ENCODE measurements at regions not wholly inside any gene's neighbourhood (a gene's known extent, or its start where the extent isn't known, plus 50 kb on each side); places are given as distances from the start of the nearest gene placed in this dataset.

DNA sequence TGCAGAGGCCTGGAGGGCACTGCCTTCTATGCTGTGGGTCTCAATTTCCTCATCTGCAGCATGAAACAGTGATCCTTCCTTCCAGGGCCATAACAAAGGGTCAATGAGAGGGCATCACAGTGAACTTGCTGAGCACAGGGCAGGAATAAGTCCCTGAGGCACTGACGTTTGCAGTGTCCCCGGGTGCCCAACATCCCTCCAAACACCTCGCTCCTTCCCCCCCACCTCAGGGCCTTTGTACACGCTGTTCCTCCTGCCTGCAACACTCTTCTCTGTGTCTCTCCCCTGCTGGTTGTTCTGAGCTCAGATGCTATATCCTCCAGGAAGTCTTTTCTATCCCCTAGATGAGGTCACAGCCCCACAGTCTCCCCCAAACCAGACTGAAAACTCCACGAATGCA, 59.7 kb upstream of the TCF20 start:
- ChIA-PET POLR2A (no interaction called here), CTCF (no interaction called here)
- peaks cover 49% of the 10 kb centered on the region for H3K4me1 Mint-ChIP-seq
- intact Hi-C loops (cut with DNase I, micrococcal nuclease), result no loop called here
- H3K4me3 Mint-ChIP-seq, result no peak overlapping the region
- no peaks in the 10 kb centered on the region for H3K27me3 Mint-ChIP-seq
- H3K9me3 Mint-ChIP-seq (ENCODE audit: low read depth), result no peaks in the 10 kb centered on the region
- no peaks in the 10 kb centered on the region for H3K36me3 Mint-ChIP-seq (ENCODE audit: low read depth)
- ATAC-seq (no peak), DNase-seq (no peak)
- no peak overlapping the region for H3K27ac Mint-ChIP-seq

DNA sequence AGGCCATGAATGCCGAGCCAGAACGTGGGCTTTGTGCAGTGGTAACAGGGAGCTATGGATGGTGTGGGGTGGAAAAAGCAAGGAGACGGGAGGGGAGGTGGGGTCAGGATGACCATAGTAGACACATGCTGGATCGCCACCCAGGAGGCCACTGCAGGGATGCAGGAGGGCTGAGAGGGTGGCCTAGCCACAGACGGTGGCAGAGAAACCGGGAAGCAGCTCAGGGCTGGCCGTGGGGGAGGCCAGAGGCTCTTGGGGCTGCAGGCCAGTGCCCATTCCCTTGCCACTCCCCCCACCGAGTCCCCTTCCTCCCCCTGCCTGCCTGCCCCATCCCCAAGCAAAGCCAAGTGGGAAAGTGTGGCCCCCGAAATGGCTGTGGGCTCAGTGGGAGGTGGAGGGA, 59.1 kb upstream of the TCF20 start:
- no peaks in the 10 kb centered on the region for H3K9me3 Mint-ChIP-seq (ENCODE audit: low read depth)
- peaks cover 52% of the 10 kb centered on the region for H3K4me1 Mint-ChIP-seq
- H3K27ac Mint-ChIP-seq, result no peak overlapping the region
- ChIA-PET CTCF (no interaction called here), POLR2A (no interaction called here)
- no peak for ATAC-seq
- H3K4me3 Mint-ChIP-seq, result no peak overlapping the region
- no peak for DNase-seq
- H3K27me3 Mint-ChIP-seq, result no peaks in the 10 kb centered on the region
- intact Hi-C loops (cut with DNase I, micrococcal nuclease), result loop anchor here in 1 of 2 experiments (5.0 kb wide), 1 partner anchor 108 kb away; no protein-coding TSS in a partner anchor
- no peaks in the 10 kb centered on the region for H3K36me3 Mint-ChIP-seq (ENCODE audit: low read depth)

DNA sequence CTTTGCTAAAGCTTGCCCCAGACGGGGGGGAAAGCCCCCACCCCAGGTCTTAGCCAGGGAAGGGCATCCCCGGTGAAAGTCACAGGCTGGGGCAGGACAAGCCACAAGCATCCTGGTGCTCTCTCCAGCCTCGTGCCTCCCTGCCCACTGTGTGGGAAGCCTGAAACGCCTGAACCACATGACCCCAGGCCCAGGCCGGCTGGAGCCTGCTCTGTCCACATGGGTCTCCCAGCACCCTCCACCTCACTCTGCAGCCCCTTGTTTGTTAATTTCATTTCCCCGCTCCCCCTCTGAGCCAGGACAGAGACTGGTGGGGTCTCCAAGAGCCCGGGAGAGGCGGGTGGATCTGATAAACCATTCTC, 58.3 kb upstream of the TCF20 start:
- no peak for DNase-seq
- no peaks in the 10 kb centered on the region for H3K9me3 Mint-ChIP-seq (ENCODE audit: low read depth)
- peaks cover 57% of the 10 kb centered on the region for H3K4me1 Mint-ChIP-seq
- CTCF ChIA-PET, result no interaction called here
- ATAC-seq, result peak; percentile 6
- no peaks in the 10 kb centered on the region for H3K36me3 Mint-ChIP-seq (ENCODE audit: low read depth)
- no peaks in the 10 kb centered on the region for H3K27me3 Mint-ChIP-seq
- intact Hi-C loops (cut with DNase I, micrococcal nuclease), result loop anchor here in 1 of 2 experiments (5.0 kb wide), 1 partner anchor 109 kb away; no protein-coding TSS in a partner anchor
- H3K27ac Mint-ChIP-seq, result no peak overlapping the region
- H3K4me3 Mint-ChIP-seq, result no peak overlapping the region
- POLR2A ChIA-PET, result no interaction called here

DNA sequence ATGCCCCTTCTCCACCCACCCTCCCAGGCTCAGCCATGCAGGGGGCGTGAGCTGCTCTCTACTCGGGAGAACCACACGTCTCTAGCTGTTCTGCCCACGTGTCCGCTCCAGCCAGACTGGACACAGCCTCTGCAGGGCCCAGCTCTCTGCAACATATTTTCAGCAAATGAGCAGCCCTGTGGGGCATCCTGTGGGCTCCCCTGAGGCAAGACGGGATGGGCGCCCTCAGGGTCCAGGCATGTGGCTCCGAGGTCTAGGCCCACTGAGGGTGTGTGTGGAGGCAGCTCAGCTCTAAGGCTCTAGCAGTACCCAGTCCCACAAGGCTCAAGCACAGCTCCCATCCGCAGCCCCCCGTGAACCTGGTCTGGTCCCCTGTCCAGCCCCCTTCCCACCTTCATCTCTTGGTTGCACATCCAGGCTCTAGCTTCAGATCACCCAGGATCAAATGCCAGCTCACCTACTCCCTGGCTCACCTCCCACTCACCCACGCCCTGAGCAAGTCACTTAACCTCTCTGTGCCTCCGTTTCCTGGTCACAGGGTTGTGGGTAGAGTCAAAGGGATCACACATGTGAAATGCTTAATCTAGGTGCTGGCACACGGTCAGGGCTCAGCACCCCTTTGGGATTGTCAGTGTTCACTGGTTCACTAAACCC, 57.8 kb upstream of the TCF20 start:
- no peak overlapping the region for H3K4me3 Mint-ChIP-seq
- H3K4me1 Mint-ChIP-seq, result peaks cover 55% of the 10 kb centered on the region
- peak; percentile 65 for DNase-seq
- no peak overlapping the region for H3K27ac Mint-ChIP-seq
- CTCF ChIA-PET, result no interaction called here
- ATAC-seq, result peak; percentile 77
- intact Hi-C loops (cut with DNase I, micrococcal nuclease), result loop anchor here in 1 of 2 experiments (5.0 kb wide), 1 partner anchor 109 kb away; no protein-coding TSS in a partner anchor
- no peaks in the 10 kb centered on the region for H3K27me3 Mint-ChIP-seq
- no peaks in the 10 kb centered on the region for H3K9me3 Mint-ChIP-seq (ENCODE audit: low read depth)
- POLR2A ChIA-PET, result interaction anchor here (1.0 kb wide), 1 partner anchor 27 kb away, joined by 3 read pairs; no protein-coding TSS in a partner anchor
- no peaks in the 10 kb centered on the region for H3K36me3 Mint-ChIP-seq (ENCODE audit: low read depth)

DNA sequence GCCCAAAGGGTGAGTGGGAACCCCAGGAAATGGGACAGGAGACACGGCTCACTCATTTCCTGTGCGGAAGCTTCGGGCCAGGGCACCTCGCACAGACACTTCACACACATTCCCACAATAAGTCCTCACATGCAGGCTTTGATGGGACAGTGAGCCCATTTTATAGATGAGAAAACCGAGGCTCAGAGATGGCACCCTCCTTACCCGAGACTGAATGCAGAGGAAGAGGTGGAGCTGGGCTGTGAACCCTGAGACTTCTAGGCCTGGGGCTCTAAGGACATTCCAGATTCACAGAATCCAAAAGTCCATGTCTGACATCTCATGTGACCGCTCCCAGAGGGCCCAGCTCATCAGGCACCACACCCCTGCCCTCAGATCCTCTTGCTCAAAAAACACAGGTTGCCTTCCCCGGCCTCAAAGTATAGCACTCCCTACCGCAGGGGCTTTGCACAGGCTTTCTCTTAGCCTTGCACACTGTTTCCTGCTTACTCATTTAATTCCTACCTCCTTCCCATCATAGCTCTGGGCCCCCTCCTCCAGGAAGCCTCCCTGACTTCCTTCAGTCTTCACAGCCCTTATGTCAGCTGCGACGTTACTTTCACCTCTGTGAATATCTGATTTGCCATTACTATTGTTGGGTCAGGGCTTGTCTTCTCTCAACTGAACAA, 57.1 kb upstream of the TCF20 start:
- no peaks in the 10 kb centered on the region for H3K27me3 Mint-ChIP-seq
- CTCF ChIA-PET, result no interaction called here
- peaks cover 55% of the 10 kb centered on the region for H3K4me1 Mint-ChIP-seq
- POLR2A ChIA-PET, result interaction anchor here (1.0 kb wide), 1 partner anchor 27 kb away, joined by 3 read pairs; no protein-coding TSS in a partner anchor
- peak; percentile 36 for DNase-seq
- H3K27ac Mint-ChIP-seq, result no peak overlapping the region
- no peak overlapping the region for H3K4me3 Mint-ChIP-seq
- intact Hi-C loops (cut with DNase I, micrococcal nuclease), result loop anchor here in 1 of 2 experiments (5.0 kb wide), 1 partner anchor 110 kb away; no protein-coding TSS in a partner anchor
- no peaks in the 10 kb centered on the region for H3K9me3 Mint-ChIP-seq (ENCODE audit: low read depth)
- ATAC-seq, result peak; percentile 24
- no peaks in the 10 kb centered on the region for H3K36me3 Mint-ChIP-seq (ENCODE audit: low read depth)

DNA sequence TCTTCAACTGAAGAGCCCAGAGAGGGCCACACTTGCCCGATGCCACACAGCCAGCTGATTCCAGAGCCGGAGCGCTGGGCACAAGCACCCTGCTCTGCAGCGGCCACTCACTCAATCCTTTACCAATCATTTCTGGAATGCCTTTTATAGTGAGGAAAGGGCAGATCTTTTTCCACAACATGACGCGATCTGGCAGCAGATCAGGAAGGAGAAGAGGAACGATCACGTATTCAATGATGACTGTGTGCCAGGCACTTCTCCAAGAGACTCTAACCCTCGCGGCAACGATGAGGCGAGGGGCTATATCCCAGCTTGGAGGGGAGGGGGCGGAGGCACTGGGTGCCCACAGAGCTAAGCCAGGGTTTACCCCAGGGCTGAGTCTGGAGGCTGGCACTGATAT, 56.3 kb upstream of the TCF20 start:
- ATAC-seq (no peak), DNase-seq (no peak)
- Mint-ChIP-seq H3K4me3 (no peak overlapping the region), H3K27me3 (no peaks in the 10 kb centered on the region), H3K9me3 (ENCODE audit: low read depth) (no peaks in the 10 kb centered on the region), H3K27ac (no peak overlapping the region), H3K4me1 (peaks cover 55% of the 10 kb centered on the region), H3K36me3 (ENCODE audit: low read depth) (no peaks in the 10 kb centered on the region)
- ChIA-PET CTCF (interaction anchor here (0.6 kb wide), 1 partner anchor 526 kb away, joined by 4 read pairs; the partner anchor contains the start of gene CCDC134), POLR2A (no interaction called here)
- intact Hi-C loops (cut with DNase I, micrococcal nuclease), result loop anchor here in 1 of 2 experiments (5.0 kb wide), 1 partner anchor 110 kb away; no protein-coding TSS in a partner anchor

DNA sequence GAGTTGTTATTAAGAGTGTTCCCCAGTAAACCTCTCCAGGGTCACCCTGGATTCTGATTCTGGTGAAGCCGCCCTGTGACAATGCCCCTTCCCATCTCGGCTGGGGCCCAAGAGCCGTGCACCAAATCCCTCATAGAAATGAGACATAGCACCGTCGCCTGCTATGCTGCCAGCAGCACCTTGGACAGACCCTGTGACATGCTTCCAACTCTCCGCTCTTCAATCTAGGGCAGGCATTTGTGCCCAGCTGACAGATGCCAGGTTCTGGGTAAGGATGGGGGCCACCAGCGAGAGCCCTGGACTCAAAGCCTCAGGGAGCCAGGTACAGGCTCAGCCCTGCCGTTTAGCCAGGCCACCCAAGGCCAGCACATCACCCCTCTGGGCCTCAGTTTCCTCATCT, 55.8 kb upstream of the TCF20 start:
- Mint-ChIP-seq H3K36me3 (ENCODE audit: low read depth) (no peaks in the 10 kb centered on the region), H3K4me1 (peaks cover 54% of the 10 kb centered on the region)
- CTCF ChIA-PET, result interaction anchor here (0.6 kb wide), 1 partner anchor 526 kb away, joined by 4 read pairs; the partner anchor contains the start of gene CCDC134

DNA sequence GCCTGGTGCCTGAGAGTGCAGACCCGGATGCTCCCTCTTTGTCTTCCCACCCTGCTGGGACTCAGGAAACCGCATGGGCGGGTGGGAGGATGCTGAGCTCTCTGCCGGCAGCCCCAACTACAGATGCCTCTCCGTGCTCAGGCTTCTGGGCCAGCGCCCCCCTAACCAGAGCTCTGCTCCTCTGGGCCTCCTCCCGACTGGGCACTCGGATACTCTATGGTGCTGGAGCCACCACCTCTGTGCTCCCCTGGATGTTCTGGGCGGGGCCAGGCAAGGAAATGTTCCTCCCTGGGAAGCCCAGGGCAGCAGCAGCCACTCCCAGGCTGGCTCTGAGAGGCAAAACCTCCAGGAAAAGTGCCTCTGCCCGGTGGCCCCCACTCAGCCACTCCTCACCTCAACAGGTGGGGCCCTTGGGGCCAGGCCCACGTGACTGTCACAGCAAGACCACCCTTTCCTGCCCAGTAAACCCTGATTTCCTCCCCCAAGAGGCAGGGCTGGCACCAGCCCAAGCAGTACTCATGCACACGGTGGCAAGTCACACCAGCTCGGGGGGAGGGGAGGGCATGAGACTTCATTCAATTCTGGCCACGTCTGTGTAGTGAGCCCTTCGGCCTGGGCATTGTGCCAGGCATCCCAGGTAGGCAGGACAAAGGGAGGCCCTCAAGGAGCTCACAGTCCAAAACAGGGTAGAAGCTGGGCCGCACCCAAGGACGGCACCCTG, 54.7 kb upstream of the TCF20 start:
- Mint-ChIP-seq H3K36me3 (ENCODE audit: low read depth) (no peaks in the 10 kb centered on the region), H3K27me3 (no peaks in the 10 kb centered on the region), H3K9me3 (ENCODE audit: low read depth) (no peaks in the 10 kb centered on the region), H3K4me1 (peaks cover 49% of the 10 kb centered on the region), H3K27ac (peak overlapping the region; percentile 37), H3K4me3 (no peak overlapping the region)
- ATAC-seq, result peak; percentile 14
- DNase-seq, result peak; percentile 48
- POLR2A ChIA-PET, result interaction anchor here (0.6 kb wide), 1 partner anchor 15 kb away, joined by 4 read pairs; no protein-coding TSS in a partner anchor
- intact Hi-C loops (cut with DNase I, micrococcal nuclease), result loop anchor here in 1 of 2 experiments (5.0 kb wide), 1 partner anchor 112 kb away; no protein-coding TSS in a partner anchor
- CTCF ChIA-PET, result interaction anchor here (0.6 to 1.0 kb wide), 3 partner anchors 94 to 191 kb away, joined by 3 read pairs; no protein-coding TSS in a partner anchor

More for the DNA sequence above, 55.8 kb upstream of the TCF20 start:
- Mint-ChIP-seq H3K27ac (no peak overlapping the region), H3K9me3 (ENCODE audit: low read depth) (no peaks in the 10 kb centered on the region), H3K27me3 (no peaks in the 10 kb centered on the region), H3K4me3 (no peak overlapping the region)
- DNase-seq, result no peak
- ATAC-seq, result no peak
- intact Hi-C loops (cut with DNase I, micrococcal nuclease), result loop anchor here in 1 of 2 experiments (5.0 kb wide), 1 partner anchor 111 kb away; no protein-coding TSS in a partner anchor
- POLR2A ChIA-PET, result no interaction called here

DNA sequence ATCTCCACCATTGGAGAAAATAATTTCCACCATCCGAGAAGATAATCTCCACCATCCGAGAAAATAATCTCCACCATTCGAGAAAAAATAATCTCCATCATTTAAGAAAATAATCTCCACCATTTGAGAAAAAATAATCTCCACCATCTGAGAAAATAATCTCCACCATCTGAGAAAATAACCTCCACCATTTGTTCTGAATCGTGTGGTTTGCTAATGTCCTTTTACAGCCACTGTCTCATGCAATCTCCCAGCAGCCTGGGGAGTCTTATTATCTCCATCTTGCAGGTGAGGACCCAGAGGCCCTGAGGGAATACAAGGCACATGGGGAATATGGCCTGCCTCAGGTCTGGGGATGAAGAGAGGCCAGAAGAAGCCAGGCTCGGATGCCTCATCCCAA, 54.1 kb upstream of the TCF20 start:
- no peak for DNase-seq
- Mint-ChIP-seq H3K4me3 (no peak overlapping the region), H3K9me3 (ENCODE audit: low read depth) (no peaks in the 10 kb centered on the region), H3K4me1 (peaks cover 49% of the 10 kb centered on the region), H3K36me3 (ENCODE audit: low read depth) (no peaks in the 10 kb centered on the region), H3K27ac (peak overlapping the region; percentile 37), H3K27me3 (no peaks in the 10 kb centered on the region)
- ATAC-seq, result no peak
- ChIA-PET CTCF (interaction anchor here (0.6 to 0.7 kb wide), 2 partner anchors 94 to 154 kb away, joined by 3 read pairs; no protein-coding TSS in a partner anchor), POLR2A (interaction anchor here (0.6 kb wide), 1 partner anchor 16 kb away, joined by 4 read pairs; no protein-coding TSS in a partner anchor)
- intact Hi-C loops (cut with DNase I, micrococcal nuclease), result no loop called here

DNA sequence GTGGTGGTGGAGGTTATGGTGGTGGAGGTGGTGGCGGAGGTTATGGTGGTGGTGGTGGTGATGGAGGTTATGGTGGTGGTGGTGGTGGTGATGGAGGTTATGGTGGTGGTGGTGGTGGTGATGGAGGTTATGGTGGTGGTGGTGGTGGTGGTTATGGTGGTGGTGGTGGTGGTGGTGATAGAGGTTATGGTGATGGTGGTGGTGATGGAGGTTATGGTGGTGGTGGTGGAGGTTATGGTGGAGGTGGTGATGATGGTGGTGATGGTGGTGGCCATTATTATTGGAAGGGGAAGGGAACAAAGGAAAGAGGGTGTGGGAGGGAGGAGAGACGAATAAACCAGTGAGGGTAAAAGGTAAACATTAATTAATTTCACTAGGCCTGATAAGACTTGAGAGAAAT, 53.5 kb upstream of the TCF20 start:
- Mint-ChIP-seq H3K27me3 (no peaks in the 10 kb centered on the region), H3K4me1 (peaks cover 49% of the 10 kb centered on the region), H3K9me3 (ENCODE audit: low read depth) (no peaks in the 10 kb centered on the region), H3K4me3 (no peak overlapping the region), H3K27ac (peak overlapping the region; percentile 37), H3K36me3 (ENCODE audit: low read depth) (no peaks in the 10 kb centered on the region)
- intact Hi-C loops (cut with DNase I, micrococcal nuclease), result no loop called here
- DNase-seq (no peak), ATAC-seq (no peak)
- ChIA-PET POLR2A (no interaction called here), CTCF (no interaction called here)

DNA sequence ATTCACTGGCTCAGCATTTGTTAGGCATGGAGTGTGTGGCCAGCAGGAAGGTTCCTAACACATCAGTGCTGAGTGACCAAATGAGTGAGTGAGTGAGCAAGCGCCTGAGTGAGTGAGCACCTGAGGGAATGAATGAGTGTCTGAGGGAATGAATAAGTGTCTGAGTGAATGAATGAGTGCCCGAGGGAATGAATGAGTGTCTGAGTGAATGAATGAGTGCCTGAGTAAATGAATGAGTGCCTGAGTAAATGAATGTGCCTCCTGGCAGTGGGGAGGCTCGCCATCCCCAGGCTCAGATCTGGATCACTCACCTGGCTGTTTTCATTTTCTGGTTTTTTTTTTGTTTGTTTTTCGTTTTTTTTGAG, 52.1 kb upstream of the TCF20 start:
- ChIA-PET CTCF (no interaction called here), POLR2A (no interaction called here)
- H3K27me3 Mint-ChIP-seq, result no peaks in the 10 kb centered on the region
- no peak overlapping the region for H3K27ac Mint-ChIP-seq
- H3K4me1 Mint-ChIP-seq, result peaks cover 34% of the 10 kb centered on the region
- no peak for DNase-seq
- intact Hi-C loops (cut with DNase I, micrococcal nuclease), result no loop called here
- H3K36me3 Mint-ChIP-seq (ENCODE audit: low read depth), result no peaks in the 10 kb centered on the region
- ATAC-seq, result no peak
- no peaks in the 10 kb centered on the region for H3K9me3 Mint-ChIP-seq (ENCODE audit: low read depth)
- H3K4me3 Mint-ChIP-seq, result no peak overlapping the region

All from activated CD4-positive, alpha-beta T cell treated with anti-CD3 and anti-CD28 coated beads for 36 hours (primary cell).